ENCODE measurements at regions not wholly inside any gene's neighbourhood (a gene's known extent, or its start where the extent isn't known, plus 50 kb on each side); places are given as distances from the start of the nearest gene placed in this dataset.

GRCh38 chr9:129230302-129230701 is 52.2 kb upstream of the IER5L start:
- POLR2A ChIA-PET: no interaction called here
- H3K27ac Mint-ChIP-seq: no peak overlapping the region

More at GRCh38 chr9:129230302-129230701, 52.2 kb upstream of the IER5L start:
- Mint-ChIP-seq H3K4me3 (no peak overlapping the region), H3K27me3 (no peaks in the 10 kb centered on the region), H3K9me3 (peaks cover 10% of the 10 kb centered on the region), H3K4me1 (peaks cover 32% of the 10 kb centered on the region), H3K36me3 (ENCODE audit: low read depth) (peaks cover 2% of the 10 kb centered on the region)
- DNase-seq: no peak
- CTCF ChIA-PET: no interaction called here

All from activated CD4-positive, alpha-beta memory T cell treated with anti-CD3 and anti-CD28 coated beads, Interleukin-2, amount 10 ng/mL, durations not matched to agents 7 days and 5 days (primary cell).